Fibroblast of the aortic adventitia (primary cell): ENCODE measurements at regions not wholly inside any gene's neighbourhood (a gene's known extent, or its start where the extent isn't known, plus 50 kb on each side); places are given as distances from the start of the nearest gene placed in this dataset.

ENCODE experiments used
- DNase-seq: peaks from one replicate; pipeline ENCODE4 v3.0.0-alpha.2; 2010; ENCODE audit warnings: low read depth
- H3K4me3 ChIP-seq: 2 replicates; pipeline ENCODE4 v1.5.1; 2011; ENCODE audit warnings: low read depth, mild to moderate bottlenecking, control low read depth, low read length, moderate library complexity
- CTCF ChIP-seq: IDR thresholded peaks from 2 replicates; pipeline ENCODE4 v1.5.1; 2011; ENCODE audit warnings: mild to moderate bottlenecking, low read length, control low read depth, inconsistent platforms; ENCODE audit not compliant: insufficient read depth

- no peak for TF ChIP-seq CTCF
- no peak for DNase-seq
These were observed 357.4 kb upstream of the GULP1 start for GRCh38 chr2:187934236-187934635.

GRCh38 chr2:187934692-187935091 is 357.0 kb upstream of the GULP1 start:
- no peak for TF ChIP-seq CTCF
- no peak overlapping the region for H3K4me3 ChIP-seq
- DNase-seq: no peak

More at GRCh38 chr2:187934236-187934635, 357.4 kb upstream of the GULP1 start:
- no peak overlapping the region for H3K4me3 ChIP-seq

GRCh38 chr2:187935126-187935525 is 356.5 kb upstream of the GULP1 start:
- H3K4me3 ChIP-seq: no peak overlapping the region
- TF ChIP-seq CTCF: no peak
- DNase-seq: no peak

GRCh38 chr2:187936228-187936627 is 355.4 kb upstream of the GULP1 start:
- no peak for DNase-seq
- TF ChIP-seq CTCF: no peak
- no peak overlapping the region for H3K4me3 ChIP-seq

GRCh38 chr2:187939180-187939579 is 352.5 kb upstream of the GULP1 start:
- no peak for DNase-seq
- no peak overlapping the region for H3K4me3 ChIP-seq
- no peak for TF ChIP-seq CTCF

GRCh38 chr2:187942876-187943275 is 348.8 kb upstream of the GULP1 start:
- DNase-seq: peak; percentile 61
- no peak for TF ChIP-seq CTCF
- no peak overlapping the region for H3K4me3 ChIP-seq

- no peak for TF ChIP-seq CTCF
- no peak for DNase-seq
- no peak overlapping the region for H3K4me3 ChIP-seq
These were observed 347.8 kb upstream of the GULP1 start for GRCh38 chr2:187943772-187944369.
